ENCODE measurements at regions not wholly inside any gene's neighbourhood (a gene's known extent, or its start where the extent isn't known, plus 50 kb on each side); places are given as distances from the start of the nearest gene placed in this dataset.
"Not testable (repeated sequence)": the region's sequence is repeated elsewhere in the genome, so short reads cannot be mapped to it uniquely, and the experiment has no call there.

- not testable (repeated sequence) for H2BK5ac ChIP-seq (ENCODE audit: low read depth, low read length, poor library complexity); H2AFZ ChIP-seq (ENCODE audit: insufficient read depth, low read length, poor library complexity); H4K91ac ChIP-seq (ENCODE audit: low read depth, low read length); H3K4me2 ChIP-seq (ENCODE audit: low read length); H4K8ac ChIP-seq (ENCODE audit: low read depth, low read length); H3K4me1 ChIP-seq (ENCODE audit: control insufficient read depth in 1 of 2, insufficient read depth in 2 of 2, low read length in 2 of 2); H3K23ac ChIP-seq (ENCODE audit: low read length); H3K9ac ChIP-seq (ENCODE audit: low read length); H3K18ac ChIP-seq (ENCODE audit: low read length); H3K27me3 ChIP-seq (ENCODE audit: insufficient read depth, low read length); H2AK5ac ChIP-seq (ENCODE audit: low read length); H3K79me2 ChIP-seq (ENCODE audit: control insufficient read depth, insufficient read depth, low read length, poor library complexity); H2BK120ac ChIP-seq (ENCODE audit: insufficient read depth, low read length, poor library complexity); H3K79me1 ChIP-seq (ENCODE audit: low read length); H3K4me3 ChIP-seq (ENCODE audit: low read depth, low read length); H3K14ac ChIP-seq (ENCODE audit: low read length); H3K4ac ChIP-seq (ENCODE audit: low read depth, low read length); H2BK12ac ChIP-seq (ENCODE audit: low read length); H4K12ac ChIP-seq (ENCODE audit: low read depth, low read length); DNase-seq; H3K27ac ChIP-seq (ENCODE audit: low read depth, low read length)
- peaks cover 13% of the 10 kb centered on the region for H3K9me3 ChIP-seq (ENCODE audit: insufficient read depth, low read depth, low read length)
- peaks cover 13 to 18% of the 10 kb centered on the region in 2 experiments for H3K36me3 ChIP-seq (ENCODE audit: control insufficient read depth in 1 of 2, insufficient read depth in 2 of 2, low read length in 2 of 2)
- no CpG with 5 or more reads among the region's 15 CpGs for WGBS (ENCODE audit: extremely low coverage, insufficient coverage, insufficient read length)
Measured at GRCh38 chr6:22171885-22172284, 125.0 kb downstream of the PRL start.

GRCh38 chr6:22173311-22173710 is 123.5 kb downstream of the PRL start:
- Histone ChIP-seq H3K9ac (ENCODE audit: low read length) (no peak overlapping the region), H3K27ac (ENCODE audit: low read depth, low read length) (no peak overlapping the region), H3K14ac (ENCODE audit: low read length) (no peak overlapping the region), H3K4me3 (ENCODE audit: low read depth, low read length) (no peak overlapping the region), H3K18ac (ENCODE audit: low read length) (no peak overlapping the region), H2BK120ac (ENCODE audit: insufficient read depth, low read length, poor library complexity) (no peak overlapping the region), H4K12ac (ENCODE audit: low read depth, low read length) (no peak overlapping the region), H3K23ac (ENCODE audit: low read length) (no peak overlapping the region), H3K4me1 (ENCODE audit: control insufficient read depth in 1 of 2, insufficient read depth in 2 of 2, low read length in 2 of 2) (no peaks in the 10 kb centered on the region), H4K91ac (ENCODE audit: low read depth, low read length) (no peak overlapping the region), H3K36me3 (ENCODE audit: control insufficient read depth in 1 of 2, insufficient read depth in 2 of 2, low read length in 2 of 2) (peaks cover 13 to 18% of the 10 kb centered on the region in 2 experiments), H3K27me3 (ENCODE audit: insufficient read depth, low read length) (no peaks in the 10 kb centered on the region), H4K8ac (ENCODE audit: low read depth, low read length) (no peak overlapping the region), H2AFZ (ENCODE audit: insufficient read depth, low read length, poor library complexity) (no peak overlapping the region), H2BK12ac (ENCODE audit: low read length) (no peak overlapping the region), H3K79me1 (ENCODE audit: low read length) (no peaks in the 10 kb centered on the region), H2AK5ac (ENCODE audit: low read length) (no peak overlapping the region), H3K79me2 (ENCODE audit: control insufficient read depth, insufficient read depth, low read length, poor library complexity) (no peaks in the 10 kb centered on the region), H3K4me2 (ENCODE audit: low read length) (no peak overlapping the region), H3K4ac (ENCODE audit: low read depth, low read length) (no peak overlapping the region), H2BK5ac (ENCODE audit: low read depth, low read length, poor library complexity) (no peak overlapping the region), H3K9me3 (ENCODE audit: insufficient read depth, low read depth, low read length) (peaks cover 13% of the 10 kb centered on the region)
- no peak for DNase-seq

GRCh38 chr6:22180250-22180649 is 116.6 kb downstream of the PRL start:
- not testable (repeated sequence) for H3K27ac ChIP-seq (ENCODE audit: low read depth, low read length); DNase-seq; H2BK12ac ChIP-seq (ENCODE audit: low read length); H4K12ac ChIP-seq (ENCODE audit: low read depth, low read length); H3K79me2 ChIP-seq (ENCODE audit: control insufficient read depth, insufficient read depth, low read length, poor library complexity); H4K91ac ChIP-seq (ENCODE audit: low read depth, low read length); H3K36me3 ChIP-seq (ENCODE audit: control insufficient read depth in 1 of 2, insufficient read depth in 2 of 2, low read length in 2 of 2); H3K14ac ChIP-seq (ENCODE audit: low read length); H2AK5ac ChIP-seq (ENCODE audit: low read length); H2BK120ac ChIP-seq (ENCODE audit: insufficient read depth, low read length, poor library complexity); H3K9me3 ChIP-seq (ENCODE audit: insufficient read depth, low read depth, low read length); H3K4me3 ChIP-seq (ENCODE audit: low read depth, low read length); H3K4me2 ChIP-seq (ENCODE audit: low read length); H3K4ac ChIP-seq (ENCODE audit: low read depth, low read length); H2BK5ac ChIP-seq (ENCODE audit: low read depth, low read length, poor library complexity); H3K27me3 ChIP-seq (ENCODE audit: insufficient read depth, low read length); H3K23ac ChIP-seq (ENCODE audit: low read length); H2AFZ ChIP-seq (ENCODE audit: insufficient read depth, low read length, poor library complexity); H3K18ac ChIP-seq (ENCODE audit: low read length); H3K4me1 ChIP-seq (ENCODE audit: control insufficient read depth in 1 of 2, insufficient read depth in 2 of 2, low read length in 2 of 2); H3K79me1 ChIP-seq (ENCODE audit: low read length); H3K9ac ChIP-seq (ENCODE audit: low read length); H4K8ac ChIP-seq (ENCODE audit: low read depth, low read length)
- no CpG with 5 or more reads among the region's 20 CpGs for WGBS (ENCODE audit: extremely low coverage, insufficient coverage, insufficient read length)

- H3K9ac ChIP-seq (ENCODE audit: low read length), result no peak overlapping the region
- H4K8ac ChIP-seq (ENCODE audit: low read depth, low read length), result no peak overlapping the region
- H4K91ac ChIP-seq (ENCODE audit: low read depth, low read length), result no peak overlapping the region
- H2AFZ ChIP-seq (ENCODE audit: insufficient read depth, low read length, poor library complexity), result no peak overlapping the region
- no peak overlapping the region for H3K18ac ChIP-seq (ENCODE audit: low read length)
- H3K4me2 ChIP-seq (ENCODE audit: low read length), result no peak overlapping the region
- H3K14ac ChIP-seq (ENCODE audit: low read length), result no peak overlapping the region
- H3K9me3 ChIP-seq (ENCODE audit: insufficient read depth, low read depth, low read length), result peaks cover 4% of the 10 kb centered on the region
- no peak overlapping the region for H3K4ac ChIP-seq (ENCODE audit: low read depth, low read length)
- no peak overlapping the region for H3K4me3 ChIP-seq (ENCODE audit: low read depth, low read length)
- no peak for DNase-seq
- H3K27me3 ChIP-seq (ENCODE audit: insufficient read depth, low read length), result no peaks in the 10 kb centered on the region
- no peaks in the 10 kb centered on the region for H3K4me1 ChIP-seq (ENCODE audit: control insufficient read depth in 1 of 2, insufficient read depth in 2 of 2, low read length in 2 of 2)
- no peak overlapping the region for H2AK5ac ChIP-seq (ENCODE audit: low read length)
- H3K27ac ChIP-seq (ENCODE audit: low read depth, low read length), result no peak overlapping the region
- no peaks in the 10 kb centered on the region for H3K79me1 ChIP-seq (ENCODE audit: low read length)
- no peaks in the 10 kb centered on the region for H3K79me2 ChIP-seq (ENCODE audit: control insufficient read depth, insufficient read depth, low read length, poor library complexity)
- H3K36me3 ChIP-seq (ENCODE audit: control insufficient read depth in 1 of 2, insufficient read depth in 2 of 2, low read length in 2 of 2), result peaks cover 6 to 7% of the 10 kb centered on the region in 2 experiments
- no peak overlapping the region for H4K12ac ChIP-seq (ENCODE audit: low read depth, low read length)
- no peak overlapping the region for H2BK120ac ChIP-seq (ENCODE audit: insufficient read depth, low read length, poor library complexity)
- no peak overlapping the region for H2BK12ac ChIP-seq (ENCODE audit: low read length)
- no peak overlapping the region for H2BK5ac ChIP-seq (ENCODE audit: low read depth, low read length, poor library complexity)
- H3K23ac ChIP-seq (ENCODE audit: low read length), result no peak overlapping the region
Measured at GRCh38 chr6:22184371-22184770, 112.5 kb downstream of the PRL start.

- H3K4me1 ChIP-seq (ENCODE audit: control insufficient read depth in 1 of 2, insufficient read depth in 2 of 2, low read length in 2 of 2), result no peaks in the 10 kb centered on the region
- no peaks in the 10 kb centered on the region for H3K79me1 ChIP-seq (ENCODE audit: low read length)
- no peak overlapping the region for H4K91ac ChIP-seq (ENCODE audit: low read depth, low read length)
- peaks cover 2 to 8% of the 10 kb centered on the region in 2 experiments for H3K36me3 ChIP-seq (ENCODE audit: control insufficient read depth in 1 of 2, insufficient read depth in 2 of 2, low read length in 2 of 2)
- H2AFZ ChIP-seq (ENCODE audit: insufficient read depth, low read length, poor library complexity), result no peak overlapping the region
- H2BK5ac ChIP-seq (ENCODE audit: low read depth, low read length, poor library complexity), result no peak overlapping the region
- H3K23ac ChIP-seq (ENCODE audit: low read length), result no peak overlapping the region
- no peak overlapping the region for H3K27ac ChIP-seq (ENCODE audit: low read depth, low read length)
- peaks cover 2% of the 10 kb centered on the region for H3K9me3 ChIP-seq (ENCODE audit: insufficient read depth, low read depth, low read length)
- no peak overlapping the region for H2BK120ac ChIP-seq (ENCODE audit: insufficient read depth, low read length, poor library complexity)
- no peak overlapping the region for H3K14ac ChIP-seq (ENCODE audit: low read length)
- WGBS (ENCODE audit: extremely low coverage, insufficient coverage, insufficient read length), result no CpG with 5 or more reads among the region's 6 CpGs
- no peak overlapping the region for H3K4me2 ChIP-seq (ENCODE audit: low read length)
- no peak overlapping the region for H3K18ac ChIP-seq (ENCODE audit: low read length)
- no peak overlapping the region for H3K4ac ChIP-seq (ENCODE audit: low read depth, low read length)
- no peak overlapping the region for H4K12ac ChIP-seq (ENCODE audit: low read depth, low read length)
- no peak for DNase-seq
- no peak overlapping the region for H2AK5ac ChIP-seq (ENCODE audit: low read length)
- no peak overlapping the region for H4K8ac ChIP-seq (ENCODE audit: low read depth, low read length)
- H3K79me2 ChIP-seq (ENCODE audit: control insufficient read depth, insufficient read depth, low read length, poor library complexity), result no peaks in the 10 kb centered on the region
- no peak overlapping the region for H3K4me3 ChIP-seq (ENCODE audit: low read depth, low read length)
- H3K9ac ChIP-seq (ENCODE audit: low read length), result no peak overlapping the region
- no peak overlapping the region for H2BK12ac ChIP-seq (ENCODE audit: low read length)
- H3K27me3 ChIP-seq (ENCODE audit: insufficient read depth, low read length), result no peaks in the 10 kb centered on the region
Measured at GRCh38 chr6:22189946-22190345, 106.9 kb downstream of the PRL start.

All from trophoblast cell (in vitro differentiated cells and primary cell).